CMK (cell line): ENCODE measurements at regions not wholly inside any gene's neighbourhood (a gene's known extent, or its start where the extent isn't known, plus 50 kb on each side); places are given as distances from the start of the nearest gene placed in this dataset.

Experiments used
- DNase-seq: peaks from one replicate; pipeline ENCODE4 v3.0.0-alpha.2; 2010; ENCODE audit warnings: low read depth

- DNase-seq: no peak
Observed at GRCh38 chr9:134245179-134245578, 80.8 kb upstream of the RNU6ATAC start.

GRCh38 chr9:134247918-134248631 is 78.2 kb upstream of the RXRA start:
- DNase-seq: no peak

- DNase-seq: no peak
Observed at GRCh38 chr9:134251296-134252069, 74.8 kb upstream of the RXRA start.

- no peak for DNase-seq
Observed at GRCh38 chr9:134252084-134252830, 74.0 kb upstream of the RXRA start.

- no peak for DNase-seq
Observed at GRCh38 chr9:134253606-134254205, 72.5 kb upstream of the RXRA start.

- no peak for DNase-seq
Observed at GRCh38 chr9:134258332-134258731, 67.9 kb upstream of the RXRA start.

- DNase-seq: no peak
Observed at GRCh38 chr9:134258828-134259546, 67.3 kb upstream of the RXRA start.

- DNase-seq: no peak
Observed at GRCh38 chr9:134259708-134260107, 66.5 kb upstream of the RXRA start.

- DNase-seq: no peak
Observed at GRCh38 chr9:134260801-134261200, 65.5 kb upstream of the RXRA start.

- no peak for DNase-seq
Observed at GRCh38 chr9:134262035-134262434, 64.2 kb upstream of the RXRA start.

- DNase-seq: no peak
Observed at GRCh38 chr9:134263596-134263995, 62.7 kb upstream of the RXRA start.

GRCh38 chr9:134264169-134264568 is 62.1 kb upstream of the RXRA start:
- no peak for DNase-seq

- no peak for DNase-seq
Observed at GRCh38 chr9:134265078-134265477, 61.2 kb upstream of the RXRA start.

GRCh38 chr9:134266418-134266817 is 59.8 kb upstream of the RXRA start:
- DNase-seq: no peak

GRCh38 chr9:134267305-134267880 is 58.9 kb upstream of the RXRA start:
- no peak for DNase-seq

- no peak for DNase-seq
Observed at GRCh38 chr9:134267881-134268724, 58.2 kb upstream of the RXRA start.

- DNase-seq: no peak
Observed at GRCh38 chr9:134268747-134269146, 57.5 kb upstream of the RXRA start.

GRCh38 chr9:134271338-134272301 is 54.6 kb upstream of the RXRA start:
- DNase-seq: no peak

- DNase-seq: no peak
Observed at GRCh38 chr9:134272302-134273023, 53.8 kb upstream of the RXRA start.
